Ovary (tissue), 7 donors: ENCODE measurements at regions not wholly inside any gene's neighbourhood (a gene's known extent, or its start where the extent isn't known, plus 50 kb on each side); places are given as distances from the start of the nearest gene placed in this dataset.

Experiments used
- DNase-seq, 5 donors: peaks; one replicate each; pipeline ENCODE4 v3.0.0-alpha.2; 2019 to 2020
- H3K27ac ChIP-seq, 2 donors: fragments of 200-600 bp; one replicate each; pipeline versions ENCODE4 v1.5.1 to v1.8.0; 2019 to 2022
- H3K27me3 ChIP-seq: fragments of 200-600 bp; one replicate; pipeline ENCODE4 v1.8.0; 2022
- H3K36me3 ChIP-seq: fragments of 200-600 bp; sonication (generic); one replicate; pipeline ENCODE4 v1.5.1; 2019
- H3K4me1 ChIP-seq: one replicate; pipeline ENCODE4 v1.8.1; 2013; ENCODE audit warnings: mild to moderate bottlenecking, moderate library complexity; ENCODE audit not compliant: insufficient read depth
- H3K4me3 ChIP-seq: fragments of 200-600 bp; sonication (generic); one replicate; pipeline ENCODE4 v1.5.1; 2017
- H3K9me3 ChIP-seq, 2 donors: fragments of 200-600 bp in 1 of 2; sonication (generic) in 1 of 2; one replicate each; pipeline versions ENCODE4 v1.5.1 to v1.8.1; 2013 to 2019; ENCODE audit warnings: mild to moderate bottlenecking in 1 of 2, moderate library complexity in 1 of 2
- EP300 ChIP-seq: sonication (generic); formaldehyde crosslinking; IDR thresholded peaks from one replicate; pipeline ENCODE4 v1.6.1; 2017; ENCODE audit warnings: antibody characterized with exemption
- POLR2A ChIP-seq: fragments of 450-650 bp; IDR thresholded peaks from one replicate; pipeline ENCODE4 v1.6.1; 2017; ENCODE audit warnings: antibody characterized with exemption, mild to moderate bottlenecking, moderate library complexity
- WGBS, 3 donors: extraction: QIAGEN DNeasy Blood & Tissue Kit in 1 of 3; methylation state at CpG; one replicate each; pipeline versions ENCODE4 v1.1.5 to v1.1.7; 2013 to 2017; 5-methylcytosine and 5-hydroxymethylcytosine counted together
- intact Hi-C, 4 donors: fragments of 100-400 bp; cut with DNase I; formaldehyde crosslinking; loops; one replicate each; pipeline versions ENCODE4 v1.11.0 to v1.15.1; 2022 to 2023
- TF ChIP-seq, protein P1 (sequence below), 3 donors: fragments of 450-650 bp in 2 of 3; fragments of 200-600 bp in 1 of 3; IDR thresholded peaks; one replicate each; pipeline versions ENCODE4 v1.5.1 to v1.8.0; 2016 to 2022; ENCODE audit warnings: antibody characterized with exemption in 3 of 3, mild to moderate bottlenecking in 1 of 3
- donor health status: DM: no; HTN: no; CAD: no; lungs with moderate emphysema.
- donor health status: DM: no; HTN: no; CAD: no.
- donor health status: Bipolar disorder and iron deficiency.
- donor health status: DM: no; HTN: no; CAD: no.
- donor health status: DM: yes; HTN: yes; CAD: no.

GRCh38 chr2:8121022-8121825, 560.6 kb upstream of the ID2 start:
- TF ChIP-seq EP300: no peak
- no peak for TF ChIP-seq POLR2A
- TF ChIP-seq, protein P1, sequence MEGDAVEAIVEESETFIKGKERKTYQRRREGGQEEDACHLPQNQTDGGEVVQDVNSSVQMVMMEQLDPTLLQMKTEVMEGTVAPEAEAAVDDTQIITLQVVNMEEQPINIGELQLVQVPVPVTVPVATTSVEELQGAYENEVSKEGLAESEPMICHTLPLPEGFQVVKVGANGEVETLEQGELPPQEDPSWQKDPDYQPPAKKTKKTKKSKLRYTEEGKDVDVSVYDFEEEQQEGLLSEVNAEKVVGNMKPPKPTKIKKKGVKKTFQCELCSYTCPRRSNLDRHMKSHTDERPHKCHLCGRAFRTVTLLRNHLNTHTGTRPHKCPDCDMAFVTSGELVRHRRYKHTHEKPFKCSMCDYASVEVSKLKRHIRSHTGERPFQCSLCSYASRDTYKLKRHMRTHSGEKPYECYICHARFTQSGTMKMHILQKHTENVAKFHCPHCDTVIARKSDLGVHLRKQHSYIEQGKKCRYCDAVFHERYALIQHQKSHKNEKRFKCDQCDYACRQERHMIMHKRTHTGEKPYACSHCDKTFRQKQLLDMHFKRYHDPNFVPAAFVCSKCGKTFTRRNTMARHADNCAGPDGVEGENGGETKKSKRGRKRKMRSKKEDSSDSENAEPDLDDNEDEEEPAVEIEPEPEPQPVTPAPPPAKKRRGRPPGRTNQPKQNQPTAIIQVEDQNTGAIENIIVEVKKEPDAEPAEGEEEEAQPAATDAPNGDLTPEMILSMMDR (IDR thresholded peaks at IDR 0.05): no peak
- Histone ChIP-seq H3K27me3 (no peaks in the 10 kb centered on the region), H3K4me1 (peaks cover 13% of the 10 kb centered on the region), H3K27ac (peak overlapping the region in 1 of 2 donors; percentile 70), H3K4me3 (no peak overlapping the region), H3K9me3 (no peaks in the 10 kb centered on the region), H3K36me3 (no peaks in the 10 kb centered on the region)
- no peak for DNase-seq
- intact Hi-C loops: no loop called here
- 80 to 87% (median 81%) methylated on average over 10 of the region's 10 CpGs for WGBS, 3 donors

DNA sequence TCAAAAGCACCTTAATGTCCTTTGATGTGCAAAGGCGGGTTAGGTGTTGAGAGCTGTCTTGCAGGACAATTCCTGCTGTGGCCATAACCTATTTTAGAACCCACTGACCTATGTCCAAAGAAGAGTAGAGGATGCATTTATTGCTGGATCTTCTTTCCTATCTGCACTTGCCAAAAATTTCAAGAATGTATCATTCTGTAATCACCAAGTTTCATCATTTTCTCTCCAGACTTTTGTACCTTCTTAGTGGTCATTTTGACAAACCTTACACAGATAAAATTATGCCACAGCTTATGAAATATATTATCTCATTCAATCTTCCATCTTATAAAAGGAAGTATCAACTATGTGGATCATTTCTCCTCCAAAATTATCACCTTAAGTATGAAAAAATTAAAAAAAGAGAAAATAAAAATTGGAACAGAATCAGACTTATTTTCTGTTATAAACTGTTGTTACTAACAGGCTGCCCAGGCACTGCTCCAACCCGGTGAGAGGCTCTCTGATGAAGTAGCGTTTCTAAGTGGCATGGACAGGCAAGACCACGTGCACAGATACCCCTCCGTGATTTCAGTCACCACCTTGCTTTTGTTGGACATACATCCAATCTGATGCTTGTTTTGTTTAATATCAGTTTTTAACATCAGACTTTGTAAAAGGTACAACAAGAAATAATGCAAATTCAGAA, 559.9 kb upstream of the ID2 start:
- intact Hi-C loops: no loop called here
- Histone ChIP-seq H3K36me3 (no peaks in the 10 kb centered on the region), H3K4me1 (peaks cover 13% of the 10 kb centered on the region), H3K27ac (no peak overlapping the region), H3K9me3 (no peaks in the 10 kb centered on the region), H3K27me3 (no peaks in the 10 kb centered on the region), H3K4me3 (no peak overlapping the region)
- DNase-seq: no peak
- 57 to 67% (median 58%) methylated on average over 5 of the region's 5 CpGs for WGBS, 3 donors
- TF ChIP-seq EP300 (no peak), POLR2A (no peak)
- TF ChIP-seq, protein P1 (IDR thresholded peaks at IDR 0.05): no peak

DNA sequence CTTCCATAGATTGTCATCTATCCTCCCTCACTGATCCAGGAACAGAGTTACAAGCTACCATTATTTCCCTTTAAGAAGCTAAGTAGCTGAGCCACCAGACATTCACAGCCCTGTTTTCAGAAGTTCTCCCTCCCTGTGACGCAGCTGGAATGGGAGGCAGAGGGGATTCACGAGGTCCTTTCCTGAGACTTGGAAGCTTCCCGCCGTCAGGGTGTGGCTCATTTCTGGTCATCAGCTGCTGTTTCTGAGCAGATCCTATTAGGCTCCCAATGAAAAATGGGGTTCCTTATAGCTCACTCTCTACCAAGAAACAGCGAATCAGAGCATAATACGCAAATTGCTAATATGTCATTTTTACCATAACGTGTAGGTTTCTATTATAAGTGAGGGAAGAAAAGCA, 559.3 kb upstream of the ID2 start:
- H3K9me3 ChIP-seq: no peaks in the 10 kb centered on the region
- H3K27me3 ChIP-seq: no peaks in the 10 kb centered on the region
- no peaks in the 10 kb centered on the region for H3K36me3 ChIP-seq
- 85 to 91% (median 85%) methylated on average over 7 of the region's 7 CpGs for WGBS, 3 donors
- TF ChIP-seq EP300 (no peak), POLR2A (no peak)
- TF ChIP-seq, protein P1 (IDR thresholded peaks at IDR 0.05): no peak
- DNase-seq: no peak
- intact Hi-C loops: no loop called here
- no peak overlapping the region for H3K27ac ChIP-seq
- peaks cover 13% of the 10 kb centered on the region for H3K4me1 ChIP-seq
- H3K4me3 ChIP-seq: no peak overlapping the region

DNA sequence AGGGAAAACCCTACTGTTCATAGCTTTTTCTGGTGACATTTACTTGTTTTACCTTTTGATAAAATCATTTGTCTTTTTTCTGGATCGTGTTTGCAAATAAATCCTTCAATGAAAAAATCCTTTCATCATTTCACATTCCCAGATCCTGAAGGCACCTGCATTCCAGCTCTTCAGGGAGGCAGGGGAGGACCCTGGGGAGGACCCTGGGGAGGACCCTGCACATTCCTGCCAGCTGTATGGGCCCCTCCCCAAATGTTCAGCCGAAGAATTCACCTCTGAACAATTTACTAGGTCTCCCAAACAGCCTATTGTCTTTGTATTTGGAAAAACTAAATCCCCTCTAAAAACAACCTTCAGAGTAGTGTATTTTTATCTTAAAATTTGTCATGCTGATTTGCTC, 558.4 kb upstream of the ID2 start:
- H3K27ac ChIP-seq: no peak overlapping the region
- TF ChIP-seq, protein P1 (IDR thresholded peaks at IDR 0.05): no peak
- no peak for TF ChIP-seq POLR2A
- no peak for TF ChIP-seq EP300
- H3K9me3 ChIP-seq: no peaks in the 10 kb centered on the region
- H3K36me3 ChIP-seq: no peaks in the 10 kb centered on the region
- no peaks in the 10 kb centered on the region for H3K27me3 ChIP-seq
- H3K4me3 ChIP-seq: no peak overlapping the region
- H3K4me1 ChIP-seq: peaks cover 13% of the 10 kb centered on the region
- no peak for DNase-seq
- intact Hi-C loops: no loop called here
- 51 to 69% (median 65%) methylated on average over 2 of the region's 2 CpGs for WGBS, 3 donors
